ENCODE measurements at regions not wholly inside any gene's neighbourhood (a gene's known extent, or its start where the extent isn't known, plus 50 kb on each side); places are given as distances from the start of the nearest gene placed in this dataset.

DNA sequence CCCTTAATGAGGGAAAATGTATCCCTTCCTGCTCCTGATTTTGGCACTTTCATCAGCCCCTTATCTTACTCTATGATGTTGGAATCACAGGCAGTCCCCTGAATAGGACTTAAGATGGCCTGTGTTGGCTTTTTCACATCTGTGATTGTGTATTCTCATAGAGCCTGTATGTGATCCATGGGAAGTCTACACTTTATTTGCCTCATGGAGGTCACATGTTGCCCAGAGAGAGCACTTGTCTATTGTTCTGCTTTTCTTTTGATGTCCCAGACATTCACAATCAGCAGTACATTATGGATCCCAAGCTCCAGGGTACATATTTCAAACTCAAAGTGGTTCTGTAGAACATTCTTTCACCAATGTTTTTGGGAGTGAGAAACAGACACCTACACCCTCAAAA lies 885.2 kb upstream of the ADGRL2 start:
- TF ChIP-seq EZH2 (IDR thresholded peaks at IDR 0.05) (no peak), POLR2AphosphoS5 (IDR thresholded peaks at IDR 0.05; ENCODE audit: borderline replicate concordance, low read depth, low read length) (no peak)

Measured in SK-N-MC (cell line).